NCI-H69 (cell line): ENCODE measurements at regions not wholly inside any gene's neighbourhood (a gene's known extent, or its start where the extent isn't known, plus 50 kb on each side); places are given as distances from the start of the nearest gene placed in this dataset.
A peak's percentile ranks its signal among the peaks of the same experiment; 100 is the strongest.
"Not testable (repeated sequence)": the region's sequence is repeated elsewhere in the genome, so short reads cannot be mapped to it uniquely, and the experiment has no call there.

Experiments used
- DNase-seq: peaks from one replicate; lab custom pipeline; 2025; lab: John Stamatoyannopoulos, UW

- no peak for DNase-seq
Measured at GRCh38 chr13:37475151-37475550, 123.4 kb downstream of the POSTN start.

- DNase-seq = no peak
Measured at GRCh38 chr13:37473035-37473434, 125.5 kb downstream of the POSTN start.

- DNase-seq = not testable (repeated sequence)
Measured at GRCh38 chr13:37472266-37472665, 126.3 kb downstream of the POSTN start.

GRCh38 chr13:37460166-37460565 is 138.4 kb downstream of the POSTN start:
- DNase-seq = no peak

- no peak for DNase-seq
Measured at GRCh38 chr13:37457612-37458011, 141.0 kb downstream of the POSTN start.

- no peak for DNase-seq
Measured at GRCh38 chr13:37456506-37456905, 142.1 kb downstream of the POSTN start.

GRCh38 chr13:37456041-37456440 is 142.5 kb downstream of the POSTN start:
- no peak for DNase-seq

- DNase-seq = no peak
Measured at GRCh38 chr13:37453246-37453645, 145.3 kb downstream of the POSTN start.

GRCh38 chr13:37450276-37450675 is 148.3 kb downstream of the POSTN start:
- no peak for DNase-seq

- peak; percentile 2 for DNase-seq
Measured at GRCh38 chr13:37448153-37448552, 150.4 kb downstream of the POSTN start.

- no peak for DNase-seq
Measured at GRCh38 chr13:37446503-37446902, 152.1 kb downstream of the POSTN start.

- DNase-seq = no peak
Measured at GRCh38 chr13:37443538-37443937, 155.0 kb downstream of the POSTN start.

GRCh38 chr13:37442996-37443395 is 155.6 kb downstream of the POSTN start:
- no peak for DNase-seq

GRCh38 chr13:37435881-37436280 is 162.7 kb downstream of the POSTN start:
- DNase-seq = no peak

GRCh38 chr13:37433086-37433485 is 165.5 kb downstream of the POSTN start:
- DNase-seq = no peak

GRCh38 chr13:37429976-37430375 is 168.6 kb downstream of the POSTN start:
- no peak for DNase-seq

- DNase-seq = peak; percentile 12
Measured at GRCh38 chr13:37427843-37428494, 170.6 kb downstream of the POSTN start.

GRCh38 chr13:37418490-37418889 is 180.1 kb downstream of the POSTN start:
- no peak for DNase-seq

GRCh38 chr13:37417060-37417441 is 181.5 kb downstream of the POSTN start:
- no peak for DNase-seq

- DNase-seq = peak; percentile 78
Measured at GRCh38 chr13:37416291-37417059, 182.1 kb downstream of the POSTN start.

GRCh38 chr13:37413161-37413560 is 185.4 kb downstream of the POSTN start:
- no peak for DNase-seq

- no peak for DNase-seq
Measured at GRCh38 chr13:37412241-37412921, 186.2 kb downstream of the POSTN start.

- DNase-seq = no peak
Measured at GRCh38 chr13:37410316-37410715, 188.3 kb downstream of the POSTN start.
